ENCODE measurements at regions not wholly inside any gene's neighbourhood (a gene's known extent, or its start where the extent isn't known, plus 50 kb on each side); places are given as distances from the start of the nearest gene placed in this dataset.

- TF ChIP-seq TAF1 (IDR thresholded peaks at IDR 0.05; ENCODE audit: borderline replicate concordance, insufficient read depth, low read length) (no peak), REST (IDR thresholded peaks at IDR 0.05; ENCODE audit: insufficient read depth in 1 of 2, low read depth in 2 of 2, low read length in 2 of 2) (no peak), POLR2AphosphoS5 (IDR thresholded peaks at IDR 0.05; ENCODE audit: low read depth, low read length) (no peak), SIN3A (IDR thresholded peaks at IDR 0.05; ENCODE audit: borderline replicate concordance, insufficient read depth, low read length) (no peak)
Measured at GRCh38 chr18:24771300-24771699, 310.9 kb downstream of the HRH4 start.
